Cardiac septum (tissue), 1 donor: ENCODE measurements at regions not wholly inside any gene's neighbourhood (a gene's known extent, or its start where the extent isn't known, plus 50 kb on each side); places are given as distances from the start of the nearest gene placed in this dataset.
"Not testable (repeated sequence)": the region's sequence is repeated elsewhere in the genome, so short reads cannot be mapped to it uniquely, and the experiment has no call there.

ENCODE experiments used
- DNase-seq: peaks from one replicate; pipeline ENCODE4 v3.0.0-alpha.2; 2020; ENCODE audit warnings: low spot score
- intact Hi-C: fragments of 100-400 bp; cut with DNase I; formaldehyde crosslinking; loops from one replicate; pipeline ENCODE4 v1.14.0; 2022
- donor health status: DM: no; HTN: no; CAD: no.

- DNase-seq, intact Hi-C loops: not testable (repeated sequence)
These were observed 173.4 kb downstream of the LAT start for GRCh38 chr16:29158031-29158784.

- intact Hi-C loops, DNase-seq: not testable (repeated sequence)
These were observed 172.4 kb downstream of the LAT start for GRCh38 chr16:29157051-29157923.

- no peak for DNase-seq
These were observed 171.7 kb downstream of the LAT start for GRCh38 chr16:29156511-29156910.

GRCh38 chr16:29155866-29156200 lies 171.0 kb downstream of the LAT start:
- DNase-seq, intact Hi-C loops: not testable (repeated sequence)

More at GRCh38 chr16:29156511-29156910, 171.7 kb downstream of the LAT start:
- intact Hi-C loops = no loop called here

DNA sequence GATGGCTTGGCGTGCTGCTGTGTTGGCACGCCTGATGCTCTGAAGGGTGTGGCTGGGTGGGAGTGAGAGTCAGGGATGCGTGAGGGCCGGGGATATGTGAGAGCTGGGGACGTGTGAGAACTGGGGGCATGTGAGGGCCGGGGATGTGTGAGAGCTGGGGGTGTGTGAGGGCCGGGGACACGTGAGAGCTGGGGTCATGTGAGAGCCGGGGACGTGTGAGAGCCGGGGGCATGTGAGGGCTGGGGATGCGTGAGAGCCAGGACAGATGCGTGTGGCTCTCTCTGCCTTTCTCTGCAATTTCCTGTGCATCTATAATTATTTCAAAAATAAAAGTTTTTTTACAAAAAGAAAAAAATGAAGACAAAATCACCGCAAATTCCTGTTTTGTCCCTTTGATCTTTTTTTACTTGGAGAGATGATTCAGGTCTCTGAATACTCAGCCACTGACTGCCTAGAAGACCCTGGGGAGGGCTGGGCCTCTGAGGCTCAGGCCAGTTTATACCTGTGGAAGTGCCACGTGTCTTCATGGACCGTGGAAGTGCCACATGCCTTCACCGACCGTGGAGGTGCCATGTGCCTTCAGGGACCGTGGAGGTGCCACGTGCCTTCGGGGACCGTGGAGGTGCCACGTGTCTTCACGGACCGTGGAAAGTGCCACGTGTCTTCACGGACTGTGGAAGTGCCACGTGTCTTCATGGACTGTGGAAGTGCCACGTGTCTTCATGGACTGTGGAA lies 170.4 kb downstream of the LAT start:
- intact Hi-C loops, DNase-seq: not testable (repeated sequence)

- intact Hi-C loops = no loop called here
- DNase-seq = no peak
These were observed 169.8 kb downstream of the LAT start for GRCh38 chr16:29154676-29155121.

- DNase-seq = no peak
- intact Hi-C loops = no loop called here
These were observed 169.2 kb downstream of the LAT start for GRCh38 chr16:29154088-29154487.

- intact Hi-C loops, DNase-seq: not testable (repeated sequence)
These were observed 168.5 kb downstream of the LAT start for GRCh38 chr16:29153307-29153706.

DNA sequence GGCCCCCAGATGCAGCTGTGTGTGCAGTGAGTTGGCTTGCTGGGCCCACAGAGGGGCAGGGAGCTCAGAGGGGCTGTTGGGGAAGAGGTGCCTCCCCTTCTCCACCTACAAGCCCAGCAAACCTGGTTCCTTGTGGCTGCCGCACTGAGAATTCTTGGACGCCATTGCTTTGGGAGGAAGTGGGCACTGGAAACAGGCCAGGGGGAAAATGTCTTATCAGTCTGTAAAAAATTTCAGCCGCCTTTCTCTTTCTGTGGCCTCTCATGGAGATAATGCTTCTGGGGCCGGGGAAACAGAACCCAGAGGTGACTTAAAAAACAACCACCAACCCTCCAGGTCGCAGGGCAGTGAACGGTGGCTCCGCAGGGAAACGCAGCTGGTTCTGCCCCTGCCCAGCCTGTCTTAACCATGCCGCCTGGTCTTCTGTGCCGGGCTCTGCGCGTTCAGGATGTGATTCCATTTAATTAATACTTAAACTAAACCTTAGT lies 167.7 kb downstream of the LAT start:
- DNase-seq, intact Hi-C loops: not testable (repeated sequence)

GRCh38 chr16:29151317-29151716 lies 166.5 kb downstream of the LAT start:
- intact Hi-C loops = no loop called here
- no peak for DNase-seq

DNA sequence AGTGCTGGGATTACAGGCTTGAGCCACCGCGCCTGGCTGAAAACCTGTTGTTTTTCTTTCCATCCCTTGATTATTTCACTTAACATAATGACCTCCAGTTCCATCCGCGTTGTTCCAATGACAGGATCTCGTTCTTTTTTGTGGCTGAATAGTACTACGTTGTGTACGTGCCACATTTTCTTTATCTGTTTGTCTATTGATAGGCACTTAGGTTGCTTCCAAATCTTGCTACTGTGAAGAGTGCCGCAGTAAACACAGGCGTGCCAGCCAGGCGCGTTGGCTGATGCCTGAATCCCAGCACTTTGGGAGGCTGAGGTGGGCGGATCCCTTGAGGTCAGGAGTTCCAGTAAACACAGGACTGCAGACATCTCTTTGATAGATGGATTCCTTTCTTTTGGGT lies 165.1 kb downstream of the LAT start:
- intact Hi-C loops, DNase-seq: not testable (repeated sequence)

DNA sequence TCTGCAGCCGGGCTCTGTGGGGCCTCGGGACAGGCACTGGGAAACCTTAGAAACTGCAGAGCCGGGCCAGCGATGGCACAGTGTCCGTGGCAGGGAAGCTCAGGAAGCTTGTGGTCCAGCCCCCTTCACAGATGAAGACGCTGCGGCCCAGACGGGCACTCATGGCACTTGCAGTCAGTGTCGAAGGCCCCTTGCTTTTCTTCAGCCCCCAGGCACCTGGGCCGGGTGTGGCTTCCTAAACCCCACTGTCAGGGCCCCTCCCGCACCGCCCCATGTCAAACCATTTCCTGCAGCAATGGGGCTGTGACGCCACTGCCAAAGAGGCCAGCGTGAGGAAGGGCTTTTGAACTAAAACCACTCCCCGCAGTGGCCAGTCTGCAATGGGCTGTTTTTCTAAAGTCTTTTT lies 164.0 kb downstream of the LAT start:
- peak; percentile 91 for DNase-seq
- intact Hi-C loops = no loop called here

GRCh38 chr16:29148131-29148691 lies 163.4 kb downstream of the LAT start:
- intact Hi-C loops = no loop called here
- DNase-seq = no peak

GRCh38 chr16:29147710-29148109 lies 162.9 kb downstream of the LAT start:
- DNase-seq = not testable (repeated sequence)

DNA sequence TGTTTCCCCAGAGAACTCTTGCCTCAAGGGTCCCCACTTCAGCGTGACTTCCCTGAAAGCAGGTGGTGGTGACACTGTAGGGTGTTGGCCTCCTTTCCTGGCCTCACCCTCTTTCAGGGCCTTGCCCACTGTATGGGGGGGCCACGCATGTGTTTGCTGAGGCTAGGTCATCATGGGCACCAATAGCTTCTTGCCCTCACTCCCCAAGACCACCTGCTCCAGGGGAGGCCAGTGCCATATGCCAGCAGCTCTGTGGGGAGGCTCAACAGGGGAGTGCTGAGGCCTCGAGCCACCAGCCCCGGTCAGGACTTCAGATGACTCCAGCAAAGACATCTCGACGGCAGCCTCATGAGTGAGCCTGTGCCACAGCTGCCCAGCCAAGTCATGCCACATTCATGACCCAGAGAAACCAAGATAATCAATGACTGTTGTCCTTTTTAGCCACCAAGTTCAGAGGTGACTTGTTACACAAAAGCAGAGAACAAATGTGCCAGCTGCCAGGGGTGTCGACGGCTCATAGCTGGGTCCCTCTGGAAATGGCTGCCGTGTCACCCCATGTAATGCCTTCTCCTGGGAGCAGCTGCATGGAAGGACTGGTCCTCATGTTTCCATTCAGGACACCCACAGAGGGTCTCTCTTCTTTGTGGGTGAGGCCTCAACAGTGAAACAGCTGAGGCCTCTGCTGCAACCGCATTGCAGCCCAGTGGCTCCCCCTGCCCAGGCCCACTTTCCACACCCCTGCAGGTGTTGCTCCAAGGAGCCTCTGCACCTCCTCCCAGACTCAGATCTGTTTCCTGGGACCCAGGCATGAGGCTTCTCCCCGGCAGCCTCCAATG lies 162.2 kb downstream of the LAT start:
- intact Hi-C loops, DNase-seq: not testable (repeated sequence)

More at GRCh38 chr16:29147710-29148109, 162.9 kb downstream of the LAT start:
- intact Hi-C loops = not testable (repeated sequence)

DNA sequence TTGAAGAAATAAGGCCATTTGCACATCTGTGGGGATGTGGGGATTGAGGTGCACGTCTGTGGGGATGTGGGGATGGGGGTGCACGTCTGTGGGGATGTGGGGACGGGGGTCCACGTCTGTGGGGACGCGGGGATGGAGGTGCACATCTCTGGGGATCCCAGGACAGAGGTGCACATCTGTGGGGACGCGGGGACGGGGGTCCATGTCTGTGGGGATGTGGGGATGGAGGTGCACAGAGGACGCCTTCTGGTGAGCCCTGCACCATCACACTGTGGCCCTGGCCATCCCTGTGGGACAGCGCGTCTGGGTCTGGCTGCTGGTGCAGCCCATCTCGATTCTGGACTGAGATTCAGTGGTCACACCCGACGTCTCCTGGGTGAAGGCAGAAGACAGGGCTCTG lies 161.4 kb downstream of the LAT start:
- DNase-seq = no peak
- intact Hi-C loops = no loop called here

- DNase-seq, intact Hi-C loops: not testable (repeated sequence)
These were observed 160.8 kb downstream of the LAT start for GRCh38 chr16:29145486-29146225.

GRCh38 chr16:29145086-29145485 lies 160.2 kb downstream of the LAT start:
- intact Hi-C loops = not testable (repeated sequence)
- DNase-seq = peak; percentile 27
